Liver (tissue), 8 donors: ENCODE measurements at regions not wholly inside any gene's neighbourhood (a gene's known extent, or its start where the extent isn't known, plus 50 kb on each side); places are given as distances from the start of the nearest gene placed in this dataset.

Source experiments
- DNase-seq: peaks from one replicate; pipeline ENCODE4 v3.0.0-alpha.2; 2017; ENCODE audit warnings: low spot score
- H3K27ac ChIP-seq, 2 donors: one replicate each; pipeline ENCODE4 v1.7.0; 2013; ENCODE audit warnings: inconsistent platforms in 2 of 2, low read length in 2 of 2, control low read depth in 1 of 2, low read depth in 1 of 2, mild to moderate bottlenecking in 1 of 2
- H3K27me3 ChIP-seq, 4 donors: one replicate each; pipeline versions ENCODE4 v1.6.1 to v1.7.0; 2013; ENCODE audit warnings: low read length in 3 of 4, inconsistent platforms in 1 of 4, mild to moderate bottlenecking in 1 of 4, moderate library complexity in 1 of 4; ENCODE audit not compliant: control insufficient read depth in 4 of 4, insufficient read depth in 4 of 4
- H3K36me3 ChIP-seq, 4 donors: one replicate each; pipeline versions ENCODE4 v1.6.1 to v1.7.0; 2013; ENCODE audit warnings: low read length in 3 of 4, mild to moderate bottlenecking in 3 of 4, low read depth in 1 of 4, moderate library complexity in 1 of 4; ENCODE audit not compliant: control insufficient read depth in 4 of 4, insufficient read depth in 3 of 4
- H3K4me1 ChIP-seq, 4 donors: one replicate each; pipeline versions ENCODE4 v1.6.1 to v1.7.0; 2013; ENCODE audit warnings: low read length in 3 of 4, mild to moderate bottlenecking in 3 of 4, moderate library complexity in 1 of 4; ENCODE audit not compliant: control insufficient read depth in 4 of 4, insufficient read depth in 4 of 4
- H3K4me3 ChIP-seq, 3 donors: one replicate each; pipeline versions ENCODE4 v1.6.1 to v1.7.0; 2013; ENCODE audit warnings: low read length in 3 of 3, control low read depth in 1 of 3, low read depth in 1 of 3, mild to moderate bottlenecking in 1 of 3
- H3K9ac ChIP-seq, 2 donors: one replicate each; pipeline ENCODE4 v1.7.0; 2013; ENCODE audit warnings: low read length in 2 of 2, mild to moderate bottlenecking in 2 of 2, moderate library complexity in 2 of 2, control low read depth in 1 of 2, low read depth in 1 of 2
- H3K9me3 ChIP-seq, 4 donors: one replicate each; pipeline versions ENCODE4 v1.6.1 to v1.7.0; 2013; ENCODE audit warnings: low read length in 3 of 4; ENCODE audit not compliant: control insufficient read depth in 4 of 4
- ATF3 ChIP-seq: IDR thresholded peaks from 2 replicates; pipeline ENCODE4 v1.6.1; 2016; ENCODE audit warnings: antibody characterized with exemption
- CTCF ChIP-seq: fragments of 150-350 bp; IDR thresholded peaks from 2 replicates; pipeline ENCODE4 v1.5.1; 2017; ENCODE audit warnings: improper control_type of control experiment, low read depth, low read length; ENCODE audit not compliant: missing input control
- EGR1 ChIP-seq, 2 donors: IDR thresholded peaks; 2 replicates each; pipeline ENCODE4 v1.6.1; 2016 to 2018; ENCODE audit warnings: antibody characterized with exemption in 2 of 2, low read depth in 2 of 2
- FOXA1 ChIP-seq: IDR thresholded peaks from 2 replicates; pipeline ENCODE4 v1.6.1; 2016; ENCODE audit warnings: antibody characterized with exemption
- FOXA2 ChIP-seq: IDR thresholded peaks from 2 replicates; pipeline ENCODE4 v1.6.1; 2016; ENCODE audit warnings: antibody characterized with exemption
- GABPA ChIP-seq, 2 donors: IDR thresholded peaks in 1 of 2; conservative IDR thresholded peaks in 1 of 2; 2 replicates each; pipeline ENCODE4 v1.6.1; 2016; ENCODE audit warnings: antibody characterized with exemption in 2 of 2, mild to moderate bottlenecking in 1 of 2, moderate library complexity in 1 of 2
- HNF4A ChIP-seq, 2 donors: conservative IDR thresholded peaks; 2 replicates each; pipeline ENCODE4 v1.6.1; 2016; ENCODE audit warnings: antibody characterized with exemption in 2 of 2, mild to moderate bottlenecking in 2 of 2
- HNF4G ChIP-seq: IDR thresholded peaks from 2 replicates; pipeline ENCODE4 v1.6.1; 2016; ENCODE audit warnings: antibody characterized with exemption
- JUND ChIP-seq, 2 donors: IDR thresholded peaks; 2 replicates each; pipeline ENCODE4 v1.6.1; 2016; ENCODE audit warnings: antibody characterized with exemption in 2 of 2
- MAX ChIP-seq: IDR thresholded peaks from 2 replicates; pipeline ENCODE4 v1.6.1; 2016; ENCODE audit warnings: antibody characterized with exemption
- NR2F2 ChIP-seq: IDR thresholded peaks from 2 replicates; pipeline ENCODE4 v1.6.1; 2016; ENCODE audit warnings: antibody characterized with exemption
- RAD21 ChIP-seq, 2 donors: IDR thresholded peaks; 2 replicates each; pipeline ENCODE4 v1.6.1; 2016; ENCODE audit warnings: antibody characterized with exemption in 2 of 2, mild to moderate bottlenecking in 2 of 2
- REST ChIP-seq: IDR thresholded peaks from 2 replicates; pipeline ENCODE4 v1.6.1; 2016; ENCODE audit warnings: antibody characterized with exemption, mild to moderate bottlenecking
- RXRA ChIP-seq, 2 donors: IDR thresholded peaks; 2 replicates each; pipeline ENCODE4 v1.6.1; 2017 to 2018; ENCODE audit warnings: antibody characterized with exemption in 2 of 2, mild to moderate bottlenecking in 1 of 2
- SP1 ChIP-seq: IDR thresholded peaks from 2 replicates; pipeline ENCODE4 v1.6.1; 2018; ENCODE audit warnings: antibody characterized with exemption, mild to moderate bottlenecking
- TAF1 ChIP-seq: conservative IDR thresholded peaks from 2 replicates; pipeline ENCODE4 v1.6.1; 2016; ENCODE audit warnings: antibody characterized with exemption, mild to moderate bottlenecking
- YY1 ChIP-seq: IDR thresholded peaks from 2 replicates; pipeline ENCODE4 v1.6.1; 2016; ENCODE audit warnings: antibody characterized with exemption, mild to moderate bottlenecking
- ZBTB33 ChIP-seq: IDR thresholded peaks from 2 replicates; pipeline ENCODE4 v1.6.1; 2016; ENCODE audit warnings: antibody characterized with exemption
- WGBS: extraction: QIAGEN DNeasy Blood & Tissue Kit; methylation state at CpG from one replicate; pipeline ENCODE4 v1.1.7; 2013; 5-methylcytosine and 5-hydroxymethylcytosine counted together
- donor health status: healthy.
- donor health status: healthy.
- donor health status: healthy.
- donor health status: healthy.
- donor health status: healthy.

- TF ChIP-seq HNF4G (no peak), FOXA2 (no peak), JUND (IDR thresholded peaks at IDR 0.05) (no peak), SP1 (no peak), RXRA (IDR thresholded peaks at IDR 0.05) (no peak), FOXA1 (no peak), HNF4A (conservative IDR thresholded peaks at IDR 0.05) (no peak), YY1 (no peak), GABPA (IDR thresholded peaks at IDR 0.05 in 1 of 2, conservative IDR thresholded peaks at IDR 0.05 in 1 of 2) (no peak), CTCF (no peak), RAD21 (IDR thresholded peaks at IDR 0.05) (no peak), MAX (no peak), EGR1 (IDR thresholded peaks at IDR 0.05; ENCODE audit: low read depth in 2 of 2) (no peak), TAF1 (no peak), ZBTB33 (no peak), REST (no peak), NR2F2 (no peak), ATF3 (no peak)
- no peak for DNase-seq
- Histone ChIP-seq H3K4me3 (no peak overlapping the region), H3K27me3 (no peaks in the 10 kb centered on the region), H3K9ac (no peak overlapping the region), H3K36me3 (no peaks in the 10 kb centered on the region), H3K4me1 (no peaks in the 10 kb centered on the region), H3K9me3 (no peaks in the 10 kb centered on the region), H3K27ac (no peak overlapping the region)
- WGBS, result 83% methylated on average over 10 of the region's 10 CpGs
These were observed 240.5 kb upstream of the TUT7 start for GRCh38 chr9:86594724-86595123.

GRCh38 chr9:86591472-86591871, 237.3 kb upstream of the TUT7 start:
- 92% methylated on average over 4 of the region's 4 CpGs for WGBS
- Histone ChIP-seq H3K27ac (no peak overlapping the region), H3K9me3 (no peaks in the 10 kb centered on the region), H3K9ac (no peak overlapping the region), H3K4me1 (no peaks in the 10 kb centered on the region), H3K27me3 (no peaks in the 10 kb centered on the region), H3K4me3 (no peak overlapping the region), H3K36me3 (no peaks in the 10 kb centered on the region)
- TF ChIP-seq TAF1 (no peak), MAX (no peak), SP1 (no peak), HNF4G (no peak), HNF4A (conservative IDR thresholded peaks at IDR 0.05) (no peak), NR2F2 (no peak), JUND (IDR thresholded peaks at IDR 0.05) (no peak), YY1 (no peak), REST (no peak), RXRA (IDR thresholded peaks at IDR 0.05) (no peak), EGR1 (IDR thresholded peaks at IDR 0.05; ENCODE audit: low read depth in 2 of 2) (no peak), FOXA1 (no peak), FOXA2 (no peak)
- no peak for DNase-seq
